GM18520 (cell line): ENCODE measurements at regions not wholly inside any gene's neighbourhood (a gene's known extent, or its start where the extent isn't known, plus 50 kb on each side); places are given as distances from the start of the nearest gene placed in this dataset.
"Not testable (repeated sequence)": the region's sequence is repeated elsewhere in the genome, so short reads cannot be mapped to it uniquely, and the experiment has no call there.

Experiments
- ATAC-seq: cut with Tn5 transposase; IDR thresholded peaks from one replicate; pipeline ENCODE4 v1.9.1; 2021; ENCODE audit not compliant: unreplicated experiment

DNA sequence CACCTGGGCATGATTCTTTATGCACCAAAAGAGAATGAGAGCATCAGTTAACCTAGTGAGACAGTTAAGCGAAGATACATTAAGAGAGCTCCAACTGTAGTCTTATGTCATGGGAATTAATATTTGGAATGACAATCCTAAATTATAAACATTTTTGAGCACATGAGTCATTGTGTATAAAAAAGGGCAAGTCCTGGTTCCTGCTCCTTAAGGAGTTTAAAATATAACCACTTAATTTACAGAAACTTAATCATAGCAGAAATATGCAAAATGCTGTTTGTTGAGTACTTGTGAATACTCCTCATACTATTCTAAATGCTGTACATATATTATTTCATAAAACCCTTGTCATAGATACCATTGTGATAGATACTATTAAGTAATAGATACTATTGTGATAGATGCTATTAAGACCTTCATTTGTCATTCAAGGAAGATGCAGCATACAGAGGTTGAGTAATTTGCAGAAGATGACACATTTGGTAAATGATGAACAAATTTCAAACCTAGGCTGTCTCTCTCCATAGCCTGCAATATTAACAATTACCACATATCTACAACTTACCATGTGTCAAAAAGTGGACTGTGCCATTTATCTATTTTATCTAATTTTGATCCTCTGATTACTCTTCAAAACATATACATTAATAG is 301.0 kb downstream of the TBC1D4 start:
- ATAC-seq, result no peak

DNA sequence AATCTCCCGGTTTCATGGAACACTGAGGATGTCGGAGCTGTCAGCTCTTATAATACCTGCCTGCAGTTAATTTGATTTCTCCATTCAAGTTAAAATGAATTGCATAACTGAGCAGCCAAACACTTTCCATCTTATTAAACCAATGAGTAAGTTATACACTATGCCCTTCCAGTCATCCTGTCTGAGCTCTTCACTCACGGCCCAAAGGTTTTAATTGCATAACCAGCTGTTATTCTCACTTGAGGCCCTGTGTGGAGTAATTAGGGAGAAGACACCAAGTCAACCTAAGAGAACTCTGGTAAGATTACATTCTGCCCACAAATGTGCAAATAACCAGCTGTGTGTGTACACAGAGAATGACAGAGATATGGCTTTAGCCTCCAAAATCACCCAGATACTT is 303.5 kb downstream of the TBC1D4 start:
- no peak for ATAC-seq

DNA sequence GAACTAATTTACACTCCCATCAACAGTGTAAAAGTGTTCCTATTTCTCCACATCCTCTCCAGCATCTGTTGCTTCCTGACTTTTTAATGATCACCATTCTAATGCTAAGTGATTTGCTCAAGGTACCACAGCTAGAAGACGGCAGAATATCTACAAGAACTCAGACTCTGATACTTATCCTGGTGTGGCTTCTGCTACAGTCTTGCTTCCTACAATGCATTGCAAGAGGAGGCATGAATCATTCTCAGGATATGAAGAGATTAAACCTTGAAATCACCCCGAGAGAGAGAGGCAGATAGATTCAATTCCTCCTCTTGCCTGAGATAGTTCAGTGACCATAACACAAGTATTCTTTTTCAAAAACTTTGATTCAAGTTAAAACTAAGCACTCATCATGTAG is 306.4 kb downstream of the TBC1D4 start:
- ATAC-seq, result no peak

DNA sequence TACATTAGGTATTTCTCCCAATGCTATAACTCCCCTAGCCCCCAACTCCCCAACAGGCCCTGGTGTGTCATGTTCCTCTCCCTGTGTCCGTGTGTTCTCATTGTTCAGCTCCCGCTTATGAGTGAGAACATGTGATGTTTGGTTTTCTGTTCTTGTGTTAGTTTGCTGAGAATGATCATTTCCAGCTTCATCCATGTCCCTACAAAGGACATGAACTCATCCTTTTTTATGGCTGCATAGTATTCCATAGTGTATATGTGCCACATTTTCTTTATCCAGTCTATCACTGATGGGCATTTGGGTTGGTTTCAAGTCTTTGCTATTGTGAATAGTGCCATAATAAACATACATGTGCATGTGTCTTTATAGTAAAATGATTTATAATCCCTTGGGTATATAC is 306.9 kb downstream of the TBC1D4 start:
- ATAC-seq, result not testable (repeated sequence)

DNA sequence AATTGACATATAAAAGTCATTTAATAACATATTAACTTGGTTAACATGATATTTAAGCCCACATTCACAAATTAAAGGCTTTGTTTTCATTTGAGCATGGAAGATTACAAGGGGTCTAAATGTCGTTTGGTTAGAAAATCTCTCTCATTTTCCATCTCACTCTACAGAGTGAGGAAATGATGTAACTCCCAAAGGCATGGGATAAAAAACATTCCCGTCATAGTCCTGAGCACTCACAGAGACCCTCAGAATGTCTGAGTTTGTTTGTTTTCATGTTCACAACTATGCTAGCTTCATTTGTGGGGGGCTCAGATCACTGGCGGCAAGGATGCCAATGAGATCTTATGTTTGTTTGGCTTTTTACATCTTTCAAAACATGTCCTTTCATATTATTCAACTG is 307.5 kb downstream of the TBC1D4 start:
- ATAC-seq, result no peak

- ATAC-seq, result no peak
Measured at GRCh38 chr13:75173457-75174356, 308.3 kb downstream of the TBC1D4 start.

DNA sequence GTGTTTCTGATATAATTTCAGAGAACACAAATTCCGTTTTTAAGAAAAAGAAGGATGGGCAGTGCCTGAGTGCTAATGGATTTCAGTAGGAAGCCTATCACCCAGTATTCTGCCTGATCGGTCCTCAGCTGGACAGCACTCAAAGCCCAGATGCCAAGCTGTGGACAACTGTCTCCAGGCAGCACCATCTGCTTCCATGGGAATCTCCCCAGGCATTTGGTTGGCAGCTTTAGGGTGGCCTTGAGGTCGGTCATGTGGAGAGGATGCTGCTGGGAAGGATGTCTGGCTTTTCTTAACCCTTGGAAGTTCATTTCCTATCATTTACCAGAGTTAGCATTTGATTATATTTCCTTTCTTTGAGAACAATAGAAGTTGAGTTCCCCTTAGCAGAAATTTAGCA is 311.7 kb downstream of the TBC1D4 start:
- no peak for ATAC-seq

DNA sequence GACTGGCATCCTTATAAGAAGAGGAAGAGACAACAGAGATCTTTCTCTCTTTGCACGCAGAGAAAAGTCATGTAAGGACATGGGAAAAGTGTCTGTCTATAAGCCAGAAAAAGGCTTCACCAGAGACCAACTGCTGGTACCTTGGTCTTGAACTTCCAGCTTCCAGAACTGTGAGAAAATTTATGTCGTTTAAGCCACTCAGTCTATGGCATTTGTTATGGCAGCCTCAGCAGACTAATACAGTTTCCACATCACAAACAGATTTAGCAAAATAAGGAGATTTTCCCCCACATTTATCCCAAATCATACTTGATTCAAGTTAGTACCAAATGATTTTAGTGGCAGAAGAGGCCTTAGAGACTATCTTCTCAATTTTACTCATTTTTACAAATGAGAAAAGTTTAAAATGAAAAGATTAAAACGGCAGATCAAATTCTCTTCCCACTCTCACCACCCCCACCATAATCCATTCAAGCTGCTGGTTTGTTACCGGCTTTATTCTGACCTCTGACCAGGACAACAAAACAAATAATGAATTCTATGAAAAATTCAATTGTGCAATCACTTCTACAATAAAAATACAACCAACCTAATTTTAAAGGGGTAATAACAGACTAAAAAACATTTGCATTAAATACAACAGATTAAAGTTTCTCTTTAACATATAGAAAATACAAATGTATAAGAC is 316.3 kb downstream of the TBC1D4 start:
- ATAC-seq, result no peak

DNA sequence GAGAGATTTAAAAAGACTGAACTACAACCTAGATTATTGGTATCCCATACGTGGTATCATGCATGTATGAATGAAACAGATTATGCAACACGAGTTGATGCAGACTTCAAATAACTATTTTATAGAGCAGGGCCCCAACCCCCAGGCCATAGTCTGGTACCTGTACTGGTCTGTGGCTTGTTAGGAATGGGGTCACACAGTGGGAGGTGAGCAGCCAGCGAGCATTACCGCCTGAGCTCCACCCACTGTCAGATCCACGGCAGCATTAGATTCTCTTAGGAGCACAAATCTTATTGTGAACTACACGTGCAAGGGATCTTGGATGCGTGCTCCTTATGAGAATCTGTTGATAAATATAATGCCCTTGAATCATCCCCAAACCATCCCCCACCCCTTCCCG is 320.2 kb downstream of the TBC1D4 start:
- ATAC-seq, result no peak

GRCh38 chr13:75160984-75161383 is 321.0 kb downstream of the TBC1D4 start:
- no peak for ATAC-seq

DNA sequence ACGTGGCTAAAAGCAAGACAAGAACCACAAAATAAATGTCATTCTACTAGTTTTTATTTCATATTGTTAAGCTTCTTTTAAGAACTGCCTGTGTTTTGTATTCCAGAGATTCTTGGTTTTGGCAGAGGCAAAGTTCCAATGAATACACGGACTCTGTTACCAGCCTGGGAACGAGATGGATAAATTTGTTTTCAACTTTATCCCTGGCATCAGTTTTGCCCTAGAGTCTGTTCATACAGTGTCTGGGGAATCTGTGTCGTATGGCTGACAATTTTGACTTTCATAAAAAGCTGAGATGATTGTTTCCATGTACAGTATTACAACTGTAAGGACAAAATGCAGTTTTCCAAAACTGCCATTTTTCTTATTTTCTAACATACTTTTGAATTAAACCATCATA is 327.6 kb downstream of the TBC1D4 start:
- ATAC-seq, result no peak

- no peak for ATAC-seq
Measured at GRCh38 chr13:75153834-75154233, 328.1 kb downstream of the TBC1D4 start.

GRCh38 chr13:75153386-75153785 is 328.6 kb downstream of the TBC1D4 start:
- no peak for ATAC-seq

- no peak for ATAC-seq
Measured at GRCh38 chr13:75151081-75151643, 330.8 kb downstream of the TBC1D4 start.

DNA sequence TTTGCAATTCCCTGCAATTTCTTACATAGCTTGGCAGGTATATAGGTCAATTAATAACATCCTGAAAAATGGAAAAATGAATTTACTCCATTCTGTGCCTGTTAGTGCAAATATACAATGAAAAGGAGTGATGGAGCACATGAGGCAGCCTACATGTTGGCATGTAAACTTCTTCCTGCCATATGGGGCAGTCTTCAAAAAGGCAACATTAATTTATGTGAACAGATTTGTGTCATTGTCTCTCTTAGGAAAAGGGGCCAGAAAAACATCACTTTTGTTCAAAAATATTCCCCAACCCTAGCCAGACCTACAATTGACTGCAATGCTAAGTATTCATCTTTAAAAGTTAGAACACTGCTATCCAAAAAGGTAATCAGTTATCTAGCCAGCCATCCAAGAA is 332.2 kb downstream of the TBC1D4 start:
- ATAC-seq, result no peak

DNA sequence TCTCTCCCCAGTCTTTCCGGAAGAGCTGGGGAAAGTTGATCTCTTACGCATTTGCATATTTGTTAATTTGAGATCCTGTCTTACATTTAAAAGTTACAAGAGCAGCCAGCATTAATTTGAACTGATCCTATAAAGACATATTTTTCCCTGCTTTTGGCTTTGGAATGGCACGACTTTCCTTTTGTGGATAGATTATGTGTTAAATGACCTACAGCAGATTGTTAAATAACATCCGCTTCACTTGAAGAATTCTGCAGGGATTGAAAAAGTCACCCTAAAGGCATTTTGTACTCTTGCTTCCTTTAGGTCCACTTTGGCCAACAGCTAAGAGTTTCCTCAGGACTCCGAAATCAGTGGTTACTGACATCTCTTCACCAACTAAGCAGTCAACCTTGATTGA is 334.0 kb downstream of the TBC1D4 start:
- ATAC-seq, result no peak

GRCh38 chr13:75146436-75146835 is 335.5 kb downstream of the TBC1D4 start:
- ATAC-seq, result no peak

GRCh38 chr13:75145927-75146326 is 336.0 kb downstream of the TBC1D4 start:
- no peak for ATAC-seq

- ATAC-seq, result no peak
Measured at GRCh38 chr13:75139291-75139690, 342.7 kb downstream of the TBC1D4 start.

DNA sequence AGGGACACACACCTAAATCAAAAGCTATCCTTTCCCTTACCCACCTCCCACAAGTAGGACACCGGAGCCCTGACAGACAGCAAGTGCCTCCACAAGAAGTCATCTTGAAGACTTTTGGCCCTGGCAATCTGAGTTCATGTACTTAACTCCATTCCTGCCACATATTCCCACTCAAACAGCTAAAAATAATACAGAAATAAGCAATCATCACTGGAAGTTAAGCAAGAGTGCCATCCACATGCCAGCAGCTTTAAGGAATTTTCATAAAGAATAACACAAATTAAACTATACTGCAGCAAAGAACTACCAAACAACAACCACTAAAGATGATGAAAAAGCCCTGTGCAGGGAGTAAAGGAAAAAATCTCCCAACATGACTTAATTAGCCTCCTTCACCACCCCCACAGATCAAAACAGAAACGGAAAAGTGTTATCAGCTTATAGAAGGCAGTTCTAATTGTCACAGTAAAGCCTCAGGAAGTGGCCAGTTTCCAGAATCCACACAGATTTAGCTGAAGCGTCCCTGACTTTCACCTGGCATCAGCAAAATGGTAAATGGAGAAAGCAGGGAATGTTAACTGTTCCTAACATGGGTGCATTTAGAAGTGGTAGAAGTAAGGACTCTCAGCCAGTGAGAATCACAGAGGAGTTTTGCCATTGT is 343.9 kb downstream of the TBC1D4 start:
- no peak for ATAC-seq

DNA sequence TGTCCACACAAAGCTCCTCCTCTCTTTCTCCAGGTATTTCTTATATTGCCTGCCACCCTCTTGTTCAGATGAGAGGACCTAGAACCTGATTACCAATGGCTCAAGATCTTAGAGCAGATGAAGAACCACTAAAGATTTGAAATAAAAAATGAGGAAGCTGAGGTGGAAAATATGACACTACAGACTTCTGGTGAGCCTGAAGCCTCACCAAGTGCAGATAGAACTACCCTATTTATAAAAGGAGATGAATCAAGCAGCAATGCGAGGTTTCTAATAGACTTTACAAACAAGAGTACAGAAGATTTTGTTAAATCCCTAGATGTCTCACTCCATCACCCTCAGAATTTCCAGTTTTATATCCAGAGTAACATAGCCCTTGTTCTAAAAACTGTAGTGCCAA is 345.8 kb downstream of the TBC1D4 start:
- ATAC-seq, result no peak
